ENCODE measurements at regions not wholly inside any gene's neighbourhood (a gene's known extent, or its start where the extent isn't known, plus 50 kb on each side); places are given as distances from the start of the nearest gene placed in this dataset.

DNA sequence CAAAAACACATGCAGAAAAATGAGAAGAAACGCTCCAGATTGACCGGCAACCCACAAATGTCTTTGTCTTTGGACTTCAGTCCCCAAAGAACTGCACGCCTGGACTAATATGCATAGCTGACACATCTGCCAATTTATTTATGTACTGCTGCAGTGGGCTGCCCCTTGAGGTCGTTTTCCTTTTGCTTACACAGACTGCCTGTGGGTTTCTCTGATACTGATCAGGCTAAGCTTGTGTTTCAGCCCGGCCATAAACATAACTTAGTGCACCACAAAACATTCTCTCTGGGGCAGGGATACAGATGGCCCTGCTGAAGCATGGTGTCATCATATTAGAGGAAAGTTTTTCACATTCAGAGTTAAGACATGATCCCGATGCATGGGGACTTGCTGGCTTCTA, 75.4 kb downstream of the NUDT12 start:
- CTCF ChIA-PET (ENCODE audit: partially characterized antibody): interaction anchor here (1.1 to 4.4 kb wide), 3 partner anchors 10 to 32 kb away, joined by 5 to 34 read pairs (median 6); no protein-coding TSS in a partner anchor
- 90% methylated on average over 6 of the region's 6 CpGs; no CpG with 5 or more reads in 1 of the 2 experiments for WGBS, 2 experiments (ENCODE audit: extremely low coverage in 1 of 2, insufficient coverage in 1 of 2, insufficient read length in 1 of 2, insufficient replicate concordance in 2 of 2, low coverage in 1 of 2, low lambda C conversion rate in 2 of 2, missing lambda C conversion rate in 1 of 2)
- H2AFZ ChIP-seq (ENCODE audit: low read length): no peak overlapping the region
- TF ChIP-seq SP2 (IDR thresholded peaks at IDR 0.05; ENCODE audit: low read length) (no peak), FOSL1 (IDR thresholded peaks at IDR 0.05; ENCODE audit: insufficient read depth, low read depth, low read length) (no peak), JUN (IDR thresholded peaks at IDR 0.05; ENCODE audit: low read depth, low read length) (no peak), KDM1A (IDR thresholded peaks at IDR 0.05; ENCODE audit: borderline replicate concordance, low read length) (no peak), TCF12 (IDR thresholded peaks at IDR 0.05; ENCODE audit: low read depth, low read length) (no peak)

More for the DNA sequence above, 75.4 kb downstream of the NUDT12 start:
- H3K4ac ChIP-seq (replicated peaks; ENCODE audit: insufficient read length, low read depth, low read length): no peak overlapping the region
- no peak overlapping the region for H3K18ac ChIP-seq (ENCODE audit: extremely low read depth, low read length)
- H2BK12ac ChIP-seq (ENCODE audit: low read depth, low read length): no peak overlapping the region
- no peak overlapping the region for H4K8ac ChIP-seq (ENCODE audit: extremely low read depth, insufficient read depth, low read length)
- H3K4me1 ChIP-seq (replicated peaks in 1 of 4; ENCODE audit: control insufficient read depth in 3 of 4, insufficient read depth in 4 of 4, low read length in 3 of 4): peaks cover 0 to 12% (median 1%) of the 10 kb centered on the region in 4 experiments; a peak in 1 of 7 replicates
- no peak overlapping the region for H2AK5ac ChIP-seq (ENCODE audit: low read depth, low read length)
- H3K4me3 ChIP-seq (ENCODE audit: extremely low read depth in 1 of 4, insufficient read depth in 2 of 4, low read depth in 3 of 4, low read length in 4 of 4): no peak overlapping the region
- H3K27me3 ChIP-seq (replicated peaks in 1 of 4; ENCODE audit: control insufficient read depth in 3 of 4, extremely low read depth in 1 of 4, insufficient read depth in 3 of 4, low read length in 3 of 4): no peaks in the 10 kb centered on the region
- H3K79me2 ChIP-seq (ENCODE audit: control insufficient read depth in 1 of 2, insufficient read depth in 2 of 2, low read length in 2 of 2): no peaks in the 10 kb centered on the region
- H4K91ac ChIP-seq (replicated peaks; ENCODE audit: insufficient read length, low read length): no peak overlapping the region
- H2BK20ac ChIP-seq (ENCODE audit: low read length): 0 out of 2 replicates have a peak overlapping the region, but pooled peaks have one; percentile 21
- POLR2A ChIA-PET (ENCODE audit: partially characterized antibody): no interaction called here
- no peak overlapping the region for H4K5ac ChIP-seq (ENCODE audit: insufficient read length, low read depth, low read length)
- no peak overlapping the region for H3K56ac ChIP-seq (replicated peaks; ENCODE audit: insufficient read length, low read depth, low read length)
- H3K27ac ChIP-seq (ENCODE audit: low read depth, low read length): no peak overlapping the region
- H3K36me3 ChIP-seq (ENCODE audit: control insufficient read depth in 2 of 4, insufficient read depth in 4 of 4, low read length in 3 of 4): no peaks in the 10 kb centered on the region
- no peak overlapping the region for H2BK5ac ChIP-seq (ENCODE audit: low read depth, low read length)
- H2BK120ac ChIP-seq (replicated peaks; ENCODE audit: low read depth, low read length): no peak overlapping the region
- FAIRE-seq (no peak), DNase-seq (ENCODE audit: low read depth in 1 of 2, low spot score in 2 of 2) (no peak)
- H3K9me3 ChIP-seq (ENCODE audit: insufficient read depth in 2 of 2, low read depth in 1 of 2, low read length in 1 of 2): no peaks in the 10 kb centered on the region
- no peak overlapping the region for H3K9ac ChIP-seq (replicated peaks in 1 of 4; ENCODE audit: extremely low read depth in 1 of 4, low read depth in 3 of 4, low read length in 3 of 4)
- no peak overlapping the region for H3K14ac ChIP-seq (ENCODE audit: insufficient read length)
- no peak overlapping the region for H2BK15ac ChIP-seq (ENCODE audit: low read length)
- no peaks in the 10 kb centered on the region for H4K20me1 ChIP-seq (replicated peaks in 1 of 2; ENCODE audit: control insufficient read depth in 1 of 2, insufficient read depth in 2 of 2, low read length in 2 of 2)
- no peaks in the 10 kb centered on the region for H3K79me1 ChIP-seq (ENCODE audit: low read depth, low read length)
- no peaks in the 10 kb centered on the region; the same call in 1 of the 2 replicates for H3K23me2 ChIP-seq (ENCODE audit: low read depth, low read length)
- no peak overlapping the region for H3K4me2 ChIP-seq (ENCODE audit: insufficient read depth in 1 of 2, low read depth in 2 of 2, low read length in 2 of 2)
- no peak overlapping the region for H3K23ac ChIP-seq (ENCODE audit: insufficient read length)
